ENCODE measurements at regions not wholly inside any gene's neighbourhood (a gene's known extent, or its start where the extent isn't known, plus 50 kb on each side); places are given as distances from the start of the nearest gene placed in this dataset.

- Histone ChIP-seq H4K20me1 (ENCODE audit: control insufficient read depth, insufficient read depth) (no peaks in the 10 kb centered on the region), H3K79me2 (ENCODE audit: control insufficient read depth, insufficient read depth, low read length) (no peaks in the 10 kb centered on the region), H3K4me1 (ENCODE audit: control insufficient read depth, insufficient read depth, low read length) (no peaks in the 10 kb centered on the region), H3K9me3 (replicated peaks; ENCODE audit: control insufficient read depth, insufficient read depth, low read length) (no peaks in the 10 kb centered on the region), H3K4me2 (ENCODE audit: control insufficient read depth, insufficient read depth) (no peak overlapping the region), H3K36me3 (ENCODE audit: control insufficient read depth in 2 of 2, insufficient read depth in 2 of 2, low read length in 1 of 2) (no peaks in the 10 kb centered on the region), H3K27ac (ENCODE audit: control insufficient read depth, insufficient read depth) (no peak overlapping the region), H2AFZ (ENCODE audit: control insufficient read depth, low read depth, low read length) (no peak overlapping the region), H3K4me3 (no peak overlapping the region), H3K27me3 (replicated peaks in 1 of 2; ENCODE audit: control insufficient read depth in 2 of 2, insufficient read depth in 2 of 2, low read length in 1 of 2) (no peaks in the 10 kb centered on the region), H3K9ac (ENCODE audit: control insufficient read depth, insufficient read depth, low read length) (no peak overlapping the region)
- in situ Hi-C loops (cut with MboI): no loop called here
- TF ChIP-seq ZNF24 (IDR thresholded peaks at IDR 0.05) (no peak), YBX1 (IDR thresholded peaks at IDR 0.05) (no peak), TCF7 (IDR thresholded peaks at IDR 0.05; ENCODE audit: borderline replicate concordance) (no peak), MXI1 (IDR thresholded peaks at IDR 0.05; ENCODE audit: low read depth, low read length) (no peak), NR2C2 (IDR thresholded peaks at IDR 0.05; ENCODE audit: borderline replicate concordance, control insufficient read depth, insufficient read length, low read depth) (no peak), CEBPB (IDR thresholded peaks at IDR 0.05; ENCODE audit: borderline replicate concordance in 1 of 2, low read depth in 2 of 2, low read length in 2 of 2) (no peak)
- ChIA-PET POLR2A (no interaction called here), RAD21 (ENCODE audit: unreplicated experiment) (no interaction called here), SMC1A (ENCODE audit: uncharacterized antibody, unreplicated experiment) (interaction anchor here (0.8 kb wide), 1 partner anchor 27 kb away, joined by 3 read pairs; no protein-coding TSS in a partner anchor), CTCF (no interaction called here)
- no peak for ATAC-seq
- no peak for DNase-seq (ENCODE audit: low read depth, low spot score)
- no peak for FAIRE-seq
- intact Hi-C loops (cut with micrococcal nuclease; ENCODE audit: unreplicated experiment): no loop called here
- BruUV-seq (replicated peaks): no TSS peak
Observed at GRCh38 chr6:71599359-71599758, 287.0 kb upstream of the RIMS1 start.

DNA sequence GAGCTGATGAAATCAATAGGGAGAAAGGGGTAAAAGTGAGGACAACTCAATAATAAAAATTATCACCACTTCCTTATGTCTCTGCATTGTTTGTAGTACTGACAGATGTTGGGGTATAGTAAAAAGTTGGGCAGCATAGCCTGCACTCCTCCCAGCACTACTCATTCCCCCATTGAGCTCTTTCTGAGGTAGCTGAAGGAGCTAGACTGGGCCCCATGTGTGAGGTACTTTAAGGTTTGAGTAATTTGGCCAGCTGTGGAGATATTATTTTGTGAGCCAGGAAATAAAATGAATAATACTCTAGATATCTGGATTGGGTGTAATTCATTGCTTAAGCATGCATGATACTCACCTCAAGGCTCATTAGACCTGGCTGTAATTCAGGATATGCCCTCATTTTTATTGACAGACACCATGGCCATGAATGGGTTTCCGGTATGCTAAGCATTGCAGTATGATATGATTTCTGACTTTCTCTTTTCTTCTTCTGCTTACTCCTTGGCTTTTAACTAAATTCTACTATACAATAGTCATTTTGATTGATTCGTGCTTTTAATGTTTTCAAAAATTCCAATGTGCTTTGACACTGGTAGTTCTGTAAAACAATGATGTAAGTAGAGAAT lies 283.9 kb upstream of the RIMS1 start:
- 26% methylated on average over 2 of the region's 2 CpGs for WGBS (ENCODE audit: insufficient coverage, insufficient replicate concordance, low lambda C conversion rate, missing lambda C conversion rate)
- CTCF ChIA-PET: interaction anchor here (0.9 kb wide), 1 partner anchor 19 kb away, joined by 3 read pairs; no protein-coding TSS in a partner anchor
- Histone ChIP-seq H3K79me2 (ENCODE audit: control insufficient read depth, insufficient read depth, low read length) (no peaks in the 10 kb centered on the region), H3K27ac (ENCODE audit: control insufficient read depth, insufficient read depth) (no peak overlapping the region), H3K9me3 (replicated peaks; ENCODE audit: control insufficient read depth, insufficient read depth, low read length) (no peaks in the 10 kb centered on the region), H3K4me1 (ENCODE audit: control insufficient read depth, insufficient read depth, low read length) (no peaks in the 10 kb centered on the region), H4K20me1 (ENCODE audit: control insufficient read depth, insufficient read depth) (no peaks in the 10 kb centered on the region), H3K36me3 (ENCODE audit: control insufficient read depth in 2 of 2, insufficient read depth in 2 of 2, low read length in 1 of 2) (no peaks in the 10 kb centered on the region), H3K4me3 (no peak overlapping the region), H3K9ac (ENCODE audit: control insufficient read depth, insufficient read depth, low read length) (no peak overlapping the region), H3K4me2 (ENCODE audit: control insufficient read depth, insufficient read depth) (no peak overlapping the region), H3K27me3 (replicated peaks in 1 of 2; ENCODE audit: control insufficient read depth in 2 of 2, insufficient read depth in 2 of 2, low read length in 1 of 2) (no peaks in the 10 kb centered on the region), H2AFZ (ENCODE audit: control insufficient read depth, low read depth, low read length) (no peak overlapping the region)
- SMC1A ChIA-PET (ENCODE audit: uncharacterized antibody, unreplicated experiment): interaction anchor here (1.5 kb wide), 1 partner anchor 75 kb away, joined by 3 read pairs; no protein-coding TSS in a partner anchor
- in situ Hi-C loops (cut with MboI) (no loop called here), intact Hi-C loops (cut with micrococcal nuclease; ENCODE audit: unreplicated experiment) (no loop called here)
- POLR2A ChIA-PET: no interaction called here
- no peak for ATAC-seq
- RAD21 ChIA-PET (ENCODE audit: unreplicated experiment): no interaction called here
- no peak for DNase-seq (ENCODE audit: low read depth, low spot score)
- BruUV-seq (replicated peaks): no TSS peak
- FAIRE-seq: no peak
- TF ChIP-seq, protein P1, sequence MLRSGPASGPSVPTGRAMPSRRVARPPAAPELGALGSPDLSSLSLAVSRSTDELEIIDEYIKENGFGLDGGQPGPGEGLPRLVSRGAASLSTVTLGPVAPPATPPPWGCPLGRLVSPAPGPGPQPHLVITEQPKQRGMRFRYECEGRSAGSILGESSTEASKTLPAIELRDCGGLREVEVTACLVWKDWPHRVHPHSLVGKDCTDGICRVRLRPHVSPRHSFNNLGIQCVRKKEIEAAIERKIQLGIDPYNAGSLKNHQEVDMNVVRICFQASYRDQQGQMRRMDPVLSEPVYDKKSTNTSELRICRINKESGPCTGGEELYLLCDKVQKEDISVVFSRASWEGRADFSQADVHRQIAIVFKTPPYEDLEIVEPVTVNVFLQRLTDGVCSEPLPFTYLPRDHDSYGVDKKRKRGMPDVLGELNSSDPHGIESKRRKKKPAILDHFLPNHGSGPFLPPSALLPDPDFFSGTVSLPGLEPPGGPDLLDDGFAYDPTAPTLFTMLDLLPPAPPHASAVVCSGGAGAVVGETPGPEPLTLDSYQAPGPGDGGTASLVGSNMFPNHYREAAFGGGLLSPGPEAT (IDR thresholded peaks at IDR 0.05; ENCODE audit: low read depth): no peak
- TF ChIP-seq GABPA (IDR thresholded peaks at IDR 0.05; ENCODE audit: low read depth) (no peak), CREM (IDR thresholded peaks at IDR 0.05; ENCODE audit: low read depth) (no peak), ZBTB4 (CRISPR knock-in tag; IDR thresholded peaks at IDR 0.05) (no peak), TCF12 (IDR thresholded peaks at IDR 0.05; ENCODE audit: low read depth, low read length) (no peak), KLF5 (IDR thresholded peaks at IDR 0.05; ENCODE audit: partially characterized antibody) (no peak)
- TF ChIP-seq, protein P2, sequence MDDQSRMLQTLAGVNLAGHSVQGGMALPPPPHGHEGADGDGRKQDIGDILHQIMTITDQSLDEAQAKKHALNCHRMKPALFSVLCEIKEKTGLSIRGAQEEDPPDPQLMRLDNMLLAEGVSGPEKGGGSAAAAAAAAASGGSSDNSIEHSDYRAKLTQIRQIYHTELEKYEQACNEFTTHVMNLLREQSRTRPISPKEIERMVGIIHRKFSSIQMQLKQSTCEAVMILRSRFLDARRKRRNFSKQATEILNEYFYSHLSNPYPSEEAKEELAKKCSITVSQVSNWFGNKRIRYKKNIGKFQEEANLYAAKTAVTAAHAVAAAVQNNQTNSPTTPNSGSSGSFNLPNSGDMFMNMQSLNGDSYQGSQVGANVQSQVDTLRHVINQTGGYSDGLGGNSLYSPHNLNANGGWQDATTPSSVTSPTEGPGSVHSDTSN (IDR thresholded peaks at IDR 0.05; ENCODE audit: insufficient replicate concordance, low read depth, low read length): no peak
